ENCODE measurements at regions not wholly inside any gene's neighbourhood (a gene's known extent, or its start where the extent isn't known, plus 50 kb on each side); places are given as distances from the start of the nearest gene placed in this dataset.

DNA sequence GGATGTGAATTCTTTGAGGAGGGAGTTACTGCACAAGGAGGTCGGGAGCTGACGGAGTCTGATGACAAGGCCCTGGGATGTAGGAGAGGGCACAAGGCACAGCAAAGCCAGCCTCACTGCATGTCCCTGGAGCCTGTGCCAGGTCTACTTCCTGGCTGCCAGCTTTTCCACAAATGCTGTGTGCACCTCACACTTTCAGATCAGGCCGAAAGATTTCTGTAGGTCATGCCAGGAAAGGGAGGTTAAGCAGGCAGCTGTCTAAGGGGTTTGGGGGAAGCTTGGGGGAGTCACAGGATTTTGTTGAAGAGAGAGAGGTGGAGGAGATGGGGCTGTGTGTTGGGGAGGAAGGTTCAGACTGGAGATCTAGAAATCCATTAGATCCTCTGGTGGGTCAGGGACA is 792.5 kb downstream of the KCNJ18 start:
- H3K27ac ChIP-seq: no peak overlapping the region
- TF ChIP-seq, protein P1, sequence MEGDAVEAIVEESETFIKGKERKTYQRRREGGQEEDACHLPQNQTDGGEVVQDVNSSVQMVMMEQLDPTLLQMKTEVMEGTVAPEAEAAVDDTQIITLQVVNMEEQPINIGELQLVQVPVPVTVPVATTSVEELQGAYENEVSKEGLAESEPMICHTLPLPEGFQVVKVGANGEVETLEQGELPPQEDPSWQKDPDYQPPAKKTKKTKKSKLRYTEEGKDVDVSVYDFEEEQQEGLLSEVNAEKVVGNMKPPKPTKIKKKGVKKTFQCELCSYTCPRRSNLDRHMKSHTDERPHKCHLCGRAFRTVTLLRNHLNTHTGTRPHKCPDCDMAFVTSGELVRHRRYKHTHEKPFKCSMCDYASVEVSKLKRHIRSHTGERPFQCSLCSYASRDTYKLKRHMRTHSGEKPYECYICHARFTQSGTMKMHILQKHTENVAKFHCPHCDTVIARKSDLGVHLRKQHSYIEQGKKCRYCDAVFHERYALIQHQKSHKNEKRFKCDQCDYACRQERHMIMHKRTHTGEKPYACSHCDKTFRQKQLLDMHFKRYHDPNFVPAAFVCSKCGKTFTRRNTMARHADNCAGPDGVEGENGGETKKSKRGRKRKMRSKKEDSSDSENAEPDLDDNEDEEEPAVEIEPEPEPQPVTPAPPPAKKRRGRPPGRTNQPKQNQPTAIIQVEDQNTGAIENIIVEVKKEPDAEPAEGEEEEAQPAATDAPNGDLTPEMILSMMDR (IDR thresholded peaks at IDR 0.05): no peak
- no peak for TF ChIP-seq ZFX (IDR thresholded peaks at IDR 0.05; ENCODE audit: borderline replicate concordance)

DNA sequence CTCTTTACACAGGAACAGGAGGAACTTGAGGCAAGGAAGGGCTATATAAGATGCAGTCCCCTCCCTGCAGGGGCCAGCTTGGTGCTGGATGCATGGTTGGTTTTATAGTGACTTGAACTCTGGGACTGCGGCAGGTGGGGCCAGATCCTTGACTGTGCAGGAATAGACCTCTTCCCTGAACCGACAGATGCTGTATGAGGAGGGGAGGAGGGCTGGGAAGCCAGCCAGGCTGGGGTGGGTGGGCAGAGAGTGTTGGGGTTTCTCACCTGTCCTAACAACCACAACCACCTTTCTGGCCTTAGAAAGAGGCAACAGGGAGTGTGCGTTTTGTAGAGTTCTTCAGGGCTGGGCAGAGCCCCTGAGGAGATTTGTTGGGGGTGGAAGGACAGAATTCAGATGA is 798.1 kb downstream of the KCNJ18 start:
- TF ChIP-seq, protein P1 (IDR thresholded peaks at IDR 0.05): no peak
- no peak for TF ChIP-seq ZFX (IDR thresholded peaks at IDR 0.05; ENCODE audit: borderline replicate concordance)
- no peak overlapping the region for H3K27ac ChIP-seq

DNA sequence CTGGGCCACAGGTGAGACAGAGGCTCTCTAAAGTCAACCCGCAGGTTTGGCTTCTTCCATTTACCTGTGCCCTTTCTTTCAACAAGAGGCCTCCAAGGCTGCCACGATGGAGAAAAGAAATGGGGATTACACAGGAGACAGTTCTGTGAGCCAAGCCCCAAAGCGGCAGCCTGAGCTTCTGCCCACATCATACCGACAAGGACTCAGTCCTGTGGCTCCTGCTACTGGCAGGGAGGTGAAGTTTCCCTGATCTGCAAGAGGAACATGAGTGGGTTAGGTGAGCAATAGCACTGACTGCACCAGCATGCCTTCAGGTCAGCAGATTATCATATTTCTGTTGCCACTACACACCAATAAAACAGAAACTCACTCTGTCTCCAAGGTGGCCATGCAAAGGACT is 800.0 kb downstream of the KCNJ18 start:
- no peak for TF ChIP-seq ZFX (IDR thresholded peaks at IDR 0.05; ENCODE audit: borderline replicate concordance)
- TF ChIP-seq, protein P1 (IDR thresholded peaks at IDR 0.05): no peak

DNA sequence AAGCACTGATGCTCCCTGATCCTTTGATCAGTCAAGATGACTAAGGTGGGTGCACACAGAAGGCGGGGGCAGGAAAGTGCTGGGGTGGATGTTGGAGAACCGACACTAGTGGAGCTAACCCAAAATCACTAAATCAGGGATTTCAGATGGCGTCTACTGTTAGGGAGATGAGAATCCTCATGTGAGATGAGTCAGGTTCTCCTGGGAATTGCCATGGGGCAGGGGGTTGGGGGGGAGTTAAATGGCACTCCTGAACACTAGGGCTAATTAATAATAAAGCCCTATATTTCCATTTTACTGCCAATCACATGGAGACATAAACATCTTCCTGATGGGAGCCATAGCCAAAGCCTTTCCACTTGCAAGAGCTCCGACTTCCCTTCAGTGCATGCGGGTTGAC is 804.1 kb downstream of the KCNJ18 start:
- TF ChIP-seq, protein P1 (IDR thresholded peaks at IDR 0.05): no peak
- no peak for TF ChIP-seq ZFX (IDR thresholded peaks at IDR 0.05; ENCODE audit: borderline replicate concordance)
- H3K27ac ChIP-seq: no peak overlapping the region

More for the DNA sequence above, 800.0 kb downstream of the KCNJ18 start:
- H3K27ac ChIP-seq: no peak overlapping the region

DNA sequence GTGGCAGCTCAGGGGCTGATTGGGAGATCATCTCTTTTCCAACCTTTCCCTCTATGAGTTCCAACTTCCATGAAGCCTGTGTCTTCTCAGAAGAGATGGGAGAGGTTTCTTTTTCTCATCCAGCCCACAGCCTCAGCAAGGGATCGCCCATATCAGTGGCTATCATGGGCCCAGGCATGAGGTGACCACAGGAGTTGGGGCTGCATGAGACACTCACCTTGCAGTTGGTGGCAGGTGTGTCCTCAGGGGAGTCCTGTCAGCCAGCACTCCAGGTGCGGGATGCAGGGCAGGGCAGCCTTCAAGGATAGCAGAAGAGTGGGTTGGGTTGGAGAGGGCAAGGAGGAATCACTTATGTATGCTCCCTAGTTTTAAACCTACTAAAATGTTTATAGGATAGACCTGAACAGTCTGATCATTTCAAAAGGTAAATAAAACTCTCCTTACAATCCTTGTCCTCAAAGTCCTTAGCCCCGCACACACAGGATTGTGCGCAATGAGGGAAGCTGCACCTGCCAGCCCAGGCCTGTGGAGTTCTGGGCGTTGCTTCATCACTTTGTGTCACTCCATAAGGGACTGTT is 811.1 kb downstream of the KCNJ18 start:
- no peak overlapping the region for H3K27ac ChIP-seq
- TF ChIP-seq ZFX (IDR thresholded peaks at IDR 0.05; ENCODE audit: borderline replicate concordance): no peak
- TF ChIP-seq, protein P1 (IDR thresholded peaks at IDR 0.05): no peak

DNA sequence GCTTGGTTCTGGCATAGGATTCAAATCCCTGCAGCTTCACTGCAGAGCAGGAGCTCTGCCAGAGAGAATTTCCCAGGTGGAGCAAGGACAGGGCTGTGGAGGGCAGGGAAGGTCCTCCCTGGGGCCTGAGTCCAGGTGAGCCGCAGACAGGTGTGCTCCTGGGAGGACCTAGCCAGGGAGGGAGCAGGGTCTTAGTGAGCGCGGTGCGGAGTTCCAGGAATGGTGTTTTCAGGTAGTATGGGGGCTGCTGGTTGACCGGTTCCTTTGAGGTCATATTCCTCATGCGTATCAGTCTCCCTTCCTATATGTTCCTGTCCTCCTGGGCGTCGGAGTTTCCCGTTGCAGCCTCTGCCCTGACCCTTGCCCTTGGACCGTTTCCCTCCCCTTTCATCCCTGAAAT is 813.3 kb downstream of the KCNJ18 start:
- H3K27ac ChIP-seq: no peak overlapping the region
- TF ChIP-seq, protein P1 (IDR thresholded peaks at IDR 0.05): no peak
- TF ChIP-seq ZFX (IDR thresholded peaks at IDR 0.05; ENCODE audit: borderline replicate concordance): no peak

DNA sequence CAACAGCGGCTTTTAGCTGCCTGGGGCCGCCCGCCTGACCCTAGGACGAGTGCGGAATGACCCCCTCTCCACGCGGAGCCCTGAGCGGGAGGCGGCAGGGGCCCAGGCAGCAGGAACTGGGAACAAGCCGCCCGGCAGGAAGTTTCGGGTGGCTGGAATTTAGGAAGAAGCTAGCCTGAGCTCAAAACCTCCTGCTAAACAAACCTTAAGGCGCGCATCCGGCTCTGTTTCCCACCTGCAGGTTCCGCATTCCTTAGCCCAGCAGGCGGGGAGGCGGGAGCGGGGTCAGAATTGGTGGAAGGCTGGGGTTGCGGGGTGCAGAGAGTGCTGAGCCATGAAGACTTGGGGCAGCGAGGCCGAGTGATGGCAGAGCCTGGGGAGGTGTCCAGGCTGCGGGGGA is 813.9 kb downstream of the KCNJ18 start:
- TF ChIP-seq, protein P1 (IDR thresholded peaks at IDR 0.05): no peak
- TF ChIP-seq ZFX (IDR thresholded peaks at IDR 0.05; ENCODE audit: borderline replicate concordance): no peak
- no peak overlapping the region for H3K27ac ChIP-seq
